ENCODE measurements at regions not wholly inside any gene's neighbourhood (a gene's known extent, or its start where the extent isn't known, plus 50 kb on each side); places are given as distances from the start of the nearest gene placed in this dataset.

DNA sequence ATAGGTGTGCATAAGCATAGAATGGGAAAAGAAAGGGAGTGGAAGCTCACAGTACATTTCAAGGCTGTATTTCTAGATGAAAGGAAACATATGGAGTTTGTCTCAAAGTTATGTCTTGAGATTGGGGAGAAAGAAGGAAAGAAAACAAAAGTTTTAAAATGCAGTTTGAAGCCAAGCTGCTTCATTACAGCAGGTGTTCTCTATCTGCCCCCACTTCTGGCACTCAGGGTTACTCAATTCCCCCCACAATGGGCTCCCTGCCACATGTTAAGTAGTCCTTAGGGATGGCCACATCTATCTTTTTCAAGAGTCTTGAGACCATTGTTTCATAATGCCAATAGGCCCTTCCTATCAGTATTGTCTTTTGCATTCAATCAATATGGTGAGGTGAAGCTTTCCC is 367.4 kb upstream of the ANXA10 start:
- TF ChIP-seq POLR2A (IDR thresholded peaks at IDR 0.05; ENCODE audit: low read length), result no peak
- no peak for TF ChIP-seq GATA1 (IDR thresholded peaks at IDR 0.05; ENCODE audit: low read depth, low read length)

Measured in erythroblast (primary cell).